Heart left ventricle (tissue), 16 donors: ENCODE measurements at regions not wholly inside any gene's neighbourhood (a gene's known extent, or its start where the extent isn't known, plus 50 kb on each side); places are given as distances from the start of the nearest gene placed in this dataset.

ENCODE experiments used
- ATAC-seq, 4 donors: fragments of 200-7000 bp; cut with Tn5 transposase; one replicate each; pipeline ENCODE4 v1.9.1; 2020 to 2022; ENCODE audit warnings: moderate library complexity in 4 of 4, mild to moderate bottlenecking in 3 of 4, moderate number of reproducible peaks in 1 of 4
- DNase-seq, 5 donors: peaks; one replicate each; pipeline ENCODE4 v3.0.0-alpha.2; 2020
- H3K27ac ChIP-seq, 12 donors: fragments of 200-600 bp; sonication (generic) in 4 of 12; one replicate each; pipeline versions ENCODE4 v1.5.0 to v1.8.0; 2016 to 2022; ENCODE audit warnings: mild to moderate bottlenecking in 2 of 12
- H3K27me3 ChIP-seq, 9 donors: fragments of 200-600 bp; sonication (generic) in 2 of 9; one replicate each; pipeline versions ENCODE4 v1.5.1 to v1.8.0; 2016 to 2022; ENCODE audit warnings: mild to moderate bottlenecking in 3 of 9
- H3K36me3 ChIP-seq, 9 donors: fragments of 200-600 bp; sonication (generic) in 2 of 9; one replicate each; pipeline versions ENCODE4 v1.5.0 to v1.8.0; 2018 to 2022; ENCODE audit warnings: mild to moderate bottlenecking in 2 of 9
- H3K4me1 ChIP-seq, 12 donors: fragments of 200-600 bp; sonication (generic) in 4 of 12; one replicate each; pipeline versions ENCODE4 v1.5.0 to v1.8.0; 2016 to 2022; ENCODE audit warnings: mild to moderate bottlenecking in 3 of 12
- H3K4me3 ChIP-seq, 12 donors: fragments of 200-600 bp; sonication (generic) in 4 of 12; one replicate each; pipeline versions ENCODE4 v1.5.0 to v1.8.0; 2017 to 2022; ENCODE audit warnings: mild to moderate bottlenecking in 9 of 12, moderate library complexity in 4 of 12
- H3K9me3 ChIP-seq, 12 donors: fragments of 200-600 bp; sonication (generic) in 4 of 12; one replicate each; pipeline versions ENCODE4 v1.5.0 to v1.8.0; 2016 to 2022; ENCODE audit warnings: mild to moderate bottlenecking in 1 of 12
- POLR2A ChIP-seq, 2 donors: fragments of 450-650 bp; IDR thresholded peaks; one replicate each; pipeline ENCODE4 v1.6.1; 2017; ENCODE audit warnings: antibody characterized with exemption in 2 of 2, mild to moderate bottlenecking in 2 of 2, moderate library complexity in 2 of 2
- WGBS, 4 donors: extraction: QIAGEN DNeasy Blood & Tissue Kit in 2 of 4; methylation state at CpG; one replicate each; pipeline versions ENCODE4 v1.1.5 to v1.1.7; 2013 to 2018; 5-methylcytosine and 5-hydroxymethylcytosine counted together
- intact Hi-C, 10 donors: fragments of 100-400 bp; cut with DNase I; formaldehyde crosslinking; loops; one replicate each; pipeline versions ENCODE4 v1.11.1 to v1.14.2; 2022
- TF ChIP-seq, protein P1 (sequence below), 12 donors: fragments of 200-600 bp; sonication (generic) in 4 of 12; IDR thresholded peaks; one replicate each; pipeline versions ENCODE4 v1.5.0 to v1.8.0; 2018 to 2022; ENCODE audit warnings: antibody characterized with exemption in 12 of 12, mild to moderate bottlenecking in 5 of 12
- donor health status: ischemic (EF 13 %, LVEDD 7.1; RV severe dilation, severe dysfunction).
- donor health status: healthy with polysubstance abuse.
- donor health status: DM: no; HTN: yes; CAD: no.
- donor health status: DM: no; HTN: no; CAD: no.
- donor health status: ischemic (EF 25% LVEDD 6.9; RV normal size, moderate dysfunction).
- donor health status: ischemic (EF 25% LVEDD 5.7; RV mildly dilated, moderate dysfunction).
- donor health status: healthy.
- donor health status: DM: yes; HTN: yes; CAD: no.
- donor health status: ischemic (EF 35%, LVEDD 5.7; RV mildly dilated, moderate dysfunction).
- donor health status: nonischemic (EF 11% LVEDD 7.7; RV severe dilation, severe dysfunction).
- donor health status: DM: yes; HTN: yes; CAD: no.
- donor health status: PGD.
- donor health status: ischemic (EF 29% LVEDD 5.4; RV normal size, mild dysfunction).
- donor health status: nonischemic (EF 23%, LVEDD 6.1; RV moderate dilation, normal function).

DNA sequence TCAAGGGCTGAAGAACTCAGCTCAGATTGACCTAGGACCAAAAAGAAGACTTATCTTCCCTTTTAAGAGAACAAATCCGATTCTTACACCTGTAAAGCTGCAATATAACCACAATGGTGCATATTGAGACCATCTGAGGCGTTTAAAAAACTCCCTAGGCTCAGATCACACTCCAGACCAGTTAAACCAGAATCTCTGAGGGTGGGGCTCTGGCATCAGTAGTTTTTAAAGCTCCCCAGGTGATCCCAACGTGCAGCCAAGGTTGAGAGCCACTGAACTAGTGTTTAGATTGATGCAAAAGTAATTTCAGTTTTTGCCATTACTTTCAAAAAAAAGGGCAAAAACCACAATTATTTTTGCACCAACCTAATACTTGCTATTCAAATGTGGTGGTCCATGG, 73.9 kb upstream of the GPM6B start:
- H3K4me3 ChIP-seq, result no peak overlapping the region
- no peaks in the 10 kb centered on the region for H3K36me3 ChIP-seq
- no peaks in the 10 kb centered on the region for H3K4me1 ChIP-seq
- no peak for ATAC-seq
- peaks cover 0 to 15% (median 0%) of the 10 kb centered on the region in 9 donors for H3K27me3 ChIP-seq
- no peak overlapping the region for H3K27ac ChIP-seq
- WGBS, 4 donors, result 51 to 86% (median 67%) methylated on average over 3 of the region's 3 CpGs
- no peak for DNase-seq
- no peaks in the 10 kb centered on the region for H3K9me3 ChIP-seq
- intact Hi-C loops, result loop anchor here in 1 of 10 donors (10.0 kb wide), 1 partner anchor 144 kb away; no protein-coding TSS in a partner anchor
- TF ChIP-seq POLR2A (IDR thresholded peaks at IDR 0.05), result no peak
- TF ChIP-seq, protein P1, sequence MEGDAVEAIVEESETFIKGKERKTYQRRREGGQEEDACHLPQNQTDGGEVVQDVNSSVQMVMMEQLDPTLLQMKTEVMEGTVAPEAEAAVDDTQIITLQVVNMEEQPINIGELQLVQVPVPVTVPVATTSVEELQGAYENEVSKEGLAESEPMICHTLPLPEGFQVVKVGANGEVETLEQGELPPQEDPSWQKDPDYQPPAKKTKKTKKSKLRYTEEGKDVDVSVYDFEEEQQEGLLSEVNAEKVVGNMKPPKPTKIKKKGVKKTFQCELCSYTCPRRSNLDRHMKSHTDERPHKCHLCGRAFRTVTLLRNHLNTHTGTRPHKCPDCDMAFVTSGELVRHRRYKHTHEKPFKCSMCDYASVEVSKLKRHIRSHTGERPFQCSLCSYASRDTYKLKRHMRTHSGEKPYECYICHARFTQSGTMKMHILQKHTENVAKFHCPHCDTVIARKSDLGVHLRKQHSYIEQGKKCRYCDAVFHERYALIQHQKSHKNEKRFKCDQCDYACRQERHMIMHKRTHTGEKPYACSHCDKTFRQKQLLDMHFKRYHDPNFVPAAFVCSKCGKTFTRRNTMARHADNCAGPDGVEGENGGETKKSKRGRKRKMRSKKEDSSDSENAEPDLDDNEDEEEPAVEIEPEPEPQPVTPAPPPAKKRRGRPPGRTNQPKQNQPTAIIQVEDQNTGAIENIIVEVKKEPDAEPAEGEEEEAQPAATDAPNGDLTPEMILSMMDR (IDR thresholded peaks at IDR 0.05), result no peak

DNA sequence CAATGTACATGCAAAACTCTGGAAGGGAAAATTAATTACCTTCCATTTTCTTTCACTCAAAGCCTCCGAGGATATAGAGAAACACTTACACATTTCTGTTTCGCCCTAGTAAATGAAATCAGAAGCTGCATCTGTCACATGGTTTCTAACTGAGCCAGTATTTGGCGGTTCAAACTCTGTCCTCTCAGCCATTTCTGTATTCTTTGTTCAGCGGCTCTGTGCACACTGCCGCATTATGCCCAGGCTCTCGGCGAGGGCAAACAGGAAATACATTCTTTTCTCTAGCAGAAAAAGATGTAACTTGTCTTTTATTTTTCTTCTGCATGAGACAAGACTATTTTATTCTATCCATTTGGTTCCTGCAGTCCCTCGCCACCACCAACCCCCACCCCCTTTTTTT, 71.4 kb upstream of the GPM6B start:
- H3K9me3 ChIP-seq, result no peaks in the 10 kb centered on the region
- ATAC-seq, result no peak
- no peaks in the 10 kb centered on the region for H3K36me3 ChIP-seq
- H3K4me3 ChIP-seq, result no peak overlapping the region
- no peak for DNase-seq
- H3K27ac ChIP-seq, result no peak overlapping the region
- 77 to 86% (median 81%) methylated on average over 8 of the region's 8 CpGs for WGBS, 4 donors
- intact Hi-C loops, result no loop called here
- H3K4me1 ChIP-seq, result no peaks in the 10 kb centered on the region
- TF ChIP-seq, protein P1 (IDR thresholded peaks at IDR 0.05), result no peak
- no peak for TF ChIP-seq POLR2A (IDR thresholded peaks at IDR 0.05)
- H3K27me3 ChIP-seq, result peaks cover 0 to 10% (median 0%) of the 10 kb centered on the region in 9 donors

DNA sequence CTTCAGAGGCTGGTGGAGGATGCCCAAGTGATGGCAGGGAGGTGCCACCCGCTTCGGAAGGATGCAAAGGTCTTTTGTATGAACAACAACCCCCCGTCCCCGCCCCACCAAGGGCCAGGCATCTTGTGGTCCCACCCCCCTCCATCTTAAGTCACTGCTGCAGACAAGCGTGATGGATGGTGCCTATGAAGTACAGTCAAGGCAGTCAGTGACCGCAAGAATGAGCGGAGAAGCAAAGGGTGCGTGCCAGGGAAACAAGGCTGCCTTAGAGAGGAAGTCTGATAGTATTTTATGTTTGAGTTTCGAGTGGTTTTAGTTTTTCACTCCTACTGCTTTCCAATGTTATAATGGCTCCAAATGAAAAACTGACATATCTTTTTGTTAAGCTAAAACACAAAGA, 68.7 kb upstream of the GPM6B start:
- Histone ChIP-seq H3K9me3 (no peaks in the 10 kb centered on the region), H3K36me3 (no peaks in the 10 kb centered on the region), H3K27me3 (peaks cover 0 to 6% (median 0%) of the 10 kb centered on the region in 9 donors), H3K4me1 (no peaks in the 10 kb centered on the region), H3K27ac (no peak overlapping the region), H3K4me3 (no peak overlapping the region)
- no peak for ATAC-seq
- WGBS, 4 donors, result 78 to 92% (median 86%) methylated on average over 9 of the region's 9 CpGs
- intact Hi-C loops, result no loop called here
- no peak for TF ChIP-seq POLR2A (IDR thresholded peaks at IDR 0.05)
- TF ChIP-seq, protein P1 (IDR thresholded peaks at IDR 0.05), result no peak
- DNase-seq, result no peak

DNA sequence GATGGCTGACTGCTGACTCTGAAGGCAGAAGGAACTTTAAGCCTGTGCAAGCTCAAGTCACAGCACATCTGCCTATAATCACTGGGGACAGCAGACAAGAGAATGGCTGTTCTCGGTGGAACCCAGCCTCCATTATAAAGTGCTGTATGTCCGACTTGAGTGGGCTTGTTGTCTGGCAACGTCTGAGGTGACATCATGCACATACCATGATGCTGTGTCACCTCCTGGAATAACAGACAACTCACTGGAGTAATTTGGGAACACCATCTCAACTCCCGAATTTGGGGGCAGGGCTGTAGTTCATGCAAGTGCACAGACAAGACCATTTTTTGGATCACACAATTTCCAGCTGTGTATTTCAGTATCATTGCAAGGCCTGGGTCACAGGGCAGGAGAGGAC, 59.8 kb upstream of the GPM6B start:
- H3K27ac ChIP-seq, result no peak overlapping the region
- WGBS, 4 donors, result 23 to 50% (median 32%) methylated on average over 4 of the region's 4 CpGs
- no peaks in the 10 kb centered on the region for H3K9me3 ChIP-seq
- DNase-seq, result peak in 4 of 5 donors; percentile 10 to 55 (median 20)
- no peak overlapping the region for H3K4me3 ChIP-seq
- H3K36me3 ChIP-seq, result no peaks in the 10 kb centered on the region
- intact Hi-C loops, result no loop called here
- H3K4me1 ChIP-seq, result peaks cover 0 to 3% (median 0%) of the 10 kb centered on the region in 12 donors
- peaks cover 0 to 30% (median 0%) of the 10 kb centered on the region in 9 donors for H3K27me3 ChIP-seq
- ATAC-seq, result peak; percentile 27 to 83 (median 66)
- TF ChIP-seq POLR2A (IDR thresholded peaks at IDR 0.05), result no peak
- TF ChIP-seq, protein P1 (IDR thresholded peaks at IDR 0.05), result no peak
